ENCODE measurements at regions not wholly inside any gene's neighbourhood (a gene's known extent, or its start where the extent isn't known, plus 50 kb on each side); places are given as distances from the start of the nearest gene placed in this dataset.

- no peak for TF ChIP-seq POLR2A (IDR thresholded peaks at IDR 0.05)
- TF ChIP-seq CTCF (IDR thresholded peaks at IDR 0.05): no peak
Measured at GRCh38 chr4:86536151-86536550, 58.0 kb upstream of the PTPN13 start.
